ENCODE measurements at regions not wholly inside any gene's neighbourhood (a gene's known extent, or its start where the extent isn't known, plus 50 kb on each side); places are given as distances from the start of the nearest gene placed in this dataset.
A peak's percentile ranks its signal among the peaks of the same experiment; 100 is the strongest.

DNA sequence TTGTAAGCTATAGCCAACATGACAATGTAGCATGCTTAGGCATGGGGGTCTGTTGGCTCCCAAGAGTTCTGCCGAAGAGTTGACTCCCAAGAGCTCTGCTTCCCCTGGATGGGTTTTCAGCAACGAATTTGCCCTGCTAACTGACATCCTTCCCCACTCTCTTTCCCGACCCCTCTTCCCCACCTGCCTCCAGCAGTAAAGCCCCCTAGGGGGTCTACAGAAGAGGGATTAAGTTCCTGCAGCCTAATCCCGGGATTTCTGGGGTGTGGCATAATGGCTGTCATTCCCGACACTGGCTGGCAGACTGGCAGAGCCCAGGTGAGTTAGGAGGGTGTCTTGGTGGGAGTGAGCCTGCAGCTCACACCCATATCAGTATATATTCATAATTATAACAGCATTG, 121.0 kb upstream of the ZNF184 start:
- TF ChIP-seq, protein P1, sequence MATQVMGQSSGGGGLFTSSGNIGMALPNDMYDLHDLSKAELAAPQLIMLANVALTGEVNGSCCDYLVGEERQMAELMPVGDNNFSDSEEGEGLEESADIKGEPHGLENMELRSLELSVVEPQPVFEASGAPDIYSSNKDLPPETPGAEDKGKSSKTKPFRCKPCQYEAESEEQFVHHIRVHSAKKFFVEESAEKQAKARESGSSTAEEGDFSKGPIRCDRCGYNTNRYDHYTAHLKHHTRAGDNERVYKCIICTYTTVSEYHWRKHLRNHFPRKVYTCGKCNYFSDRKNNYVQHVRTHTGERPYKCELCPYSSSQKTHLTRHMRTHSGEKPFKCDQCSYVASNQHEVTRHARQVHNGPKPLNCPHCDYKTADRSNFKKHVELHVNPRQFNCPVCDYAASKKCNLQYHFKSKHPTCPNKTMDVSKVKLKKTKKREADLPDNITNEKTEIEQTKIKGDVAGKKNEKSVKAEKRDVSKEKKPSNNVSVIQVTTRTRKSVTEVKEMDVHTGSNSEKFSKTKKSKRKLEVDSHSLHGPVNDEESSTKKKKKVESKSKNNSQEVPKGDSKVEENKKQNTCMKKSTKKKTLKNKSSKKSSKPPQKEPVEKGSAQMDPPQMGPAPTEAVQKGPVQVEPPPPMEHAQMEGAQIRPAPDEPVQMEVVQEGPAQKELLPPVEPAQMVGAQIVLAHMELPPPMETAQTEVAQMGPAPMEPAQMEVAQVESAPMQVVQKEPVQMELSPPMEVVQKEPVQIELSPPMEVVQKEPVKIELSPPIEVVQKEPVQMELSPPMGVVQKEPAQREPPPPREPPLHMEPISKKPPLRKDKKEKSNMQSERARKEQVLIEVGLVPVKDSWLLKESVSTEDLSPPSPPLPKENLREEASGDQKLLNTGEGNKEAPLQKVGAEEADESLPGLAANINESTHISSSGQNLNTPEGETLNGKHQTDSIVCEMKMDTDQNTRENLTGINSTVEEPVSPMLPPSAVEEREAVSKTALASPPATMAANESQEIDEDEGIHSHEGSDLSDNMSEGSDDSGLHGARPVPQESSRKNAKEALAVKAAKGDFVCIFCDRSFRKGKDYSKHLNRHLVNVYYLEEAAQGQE (IDR thresholded peaks at IDR 0.05; ENCODE audit: insufficient read depth in 1 of 2, low read depth in 2 of 2, low read length in 2 of 2) = no peak
- TF ChIP-seq POLR2AphosphoS5 (IDR thresholded peaks at IDR 0.05; ENCODE audit: low read depth, low read length) (no peak), FOXP2 (optimal IDR thresholded peaks at IDR 0.05; ENCODE audit: borderline replicate concordance, extremely low read depth, extremely low read length, insufficient read depth) (no peak), TAF1 (IDR thresholded peaks at IDR 0.05; ENCODE audit: borderline replicate concordance, insufficient read depth, low read length) (no peak), SIN3A (IDR thresholded peaks at IDR 0.05; ENCODE audit: borderline replicate concordance, insufficient read depth, low read length) (no peak)

- TF ChIP-seq SIN3A (IDR thresholded peaks at IDR 0.05; ENCODE audit: borderline replicate concordance, insufficient read depth, low read length) (no peak), TAF1 (IDR thresholded peaks at IDR 0.05; ENCODE audit: borderline replicate concordance, insufficient read depth, low read length) (no peak), FOXP2 (optimal IDR thresholded peaks at IDR 0.05; ENCODE audit: borderline replicate concordance, extremely low read depth, extremely low read length, insufficient read depth) (no peak), POLR2AphosphoS5 (IDR thresholded peaks at IDR 0.05; ENCODE audit: low read depth, low read length) (no peak)
- TF ChIP-seq, protein P1 (IDR thresholded peaks at IDR 0.05; ENCODE audit: insufficient read depth in 1 of 2, low read depth in 2 of 2, low read length in 2 of 2) = no peak
Observed at GRCh38 chr6:27593200-27593818, 120.4 kb upstream of the ZNF184 start.

- TF ChIP-seq SIN3A (IDR thresholded peaks at IDR 0.05; ENCODE audit: borderline replicate concordance, insufficient read depth, low read length) (0 out of 2 replicates have a peak, but pooled peaks have one; percentile 62), POLR2AphosphoS5 (IDR thresholded peaks at IDR 0.05; ENCODE audit: low read depth, low read length) (no peak), TAF1 (IDR thresholded peaks at IDR 0.05; ENCODE audit: borderline replicate concordance, insufficient read depth, low read length) (0 out of 2 replicates have a peak, but pooled peaks have one; percentile 28), FOXP2 (optimal IDR thresholded peaks at IDR 0.05; ENCODE audit: borderline replicate concordance, extremely low read depth, extremely low read length, insufficient read depth) (peak; percentile 31)
- TF ChIP-seq, protein P1 (IDR thresholded peaks at IDR 0.05; ENCODE audit: insufficient read depth in 1 of 2, low read depth in 2 of 2, low read length in 2 of 2) = peak; percentile 61 to 85; a peak in 3 of 4 replicates
Observed at GRCh38 chr6:27592481-27593199, 119.7 kb upstream of the ZNF184 start.

- TF ChIP-seq POLR2AphosphoS5 (IDR thresholded peaks at IDR 0.05; ENCODE audit: low read depth, low read length) = no peak
- no peak for TF ChIP-seq FOXP2 (optimal IDR thresholded peaks at IDR 0.05; ENCODE audit: borderline replicate concordance, extremely low read depth, extremely low read length, insufficient read depth)
- TF ChIP-seq, protein P1 (IDR thresholded peaks at IDR 0.05; ENCODE audit: insufficient read depth in 1 of 2, low read depth in 2 of 2, low read length in 2 of 2) = 0 out of 4 replicates have a peak, but pooled peaks of 1 of the 2 experiments have one; percentile 11
- no peak for TF ChIP-seq SIN3A (IDR thresholded peaks at IDR 0.05; ENCODE audit: borderline replicate concordance, insufficient read depth, low read length)
- no peak for TF ChIP-seq TAF1 (IDR thresholded peaks at IDR 0.05; ENCODE audit: borderline replicate concordance, insufficient read depth, low read length)
Observed at GRCh38 chr6:27591699-27592480, 119.0 kb upstream of the ZNF184 start.
